Stimulated activated CD8-positive, alpha-beta memory T cell treated with anti-CD3 and anti-CD28 coated beads, Interleukin-15, amount 100 ng/mL, for 48 hours (primary cell): ENCODE measurements at regions not wholly inside any gene's neighbourhood (a gene's known extent, or its start where the extent isn't known, plus 50 kb on each side); places are given as distances from the start of the nearest gene placed in this dataset.

Experiments
- DNase-seq, 2 donors: peaks; one replicate each; pipeline ENCODE4 v3.0.0-alpha.2; 2020; ENCODE audit warnings: low read depth in 2 of 2

- no peak for DNase-seq
Observed at GRCh38 chr5:111582993-111583601, 70.8 kb upstream of the STARD4 start.

DNA sequence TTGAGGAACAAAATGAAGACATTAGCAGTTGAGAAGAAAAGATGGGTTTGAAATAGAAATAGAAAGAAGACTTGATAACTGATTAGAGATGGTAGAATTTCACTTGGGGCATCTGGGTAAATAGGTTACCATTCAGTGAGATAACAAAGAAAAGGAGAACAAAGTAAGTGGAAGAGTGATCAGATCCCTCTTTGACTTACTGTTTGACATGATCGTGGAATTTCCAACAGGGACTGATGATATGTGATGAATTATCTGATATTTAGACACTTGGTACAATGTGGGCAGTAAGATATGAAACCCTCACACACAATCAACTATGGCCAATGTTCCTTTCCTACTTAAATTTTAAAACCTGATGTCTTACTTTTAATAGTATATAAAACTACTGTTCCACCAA lies 70.1 kb upstream of the STARD4 start:
- no peak for DNase-seq

GRCh38 chr5:111580956-111581355 lies 68.6 kb upstream of the STARD4 start:
- no peak for DNase-seq

DNA sequence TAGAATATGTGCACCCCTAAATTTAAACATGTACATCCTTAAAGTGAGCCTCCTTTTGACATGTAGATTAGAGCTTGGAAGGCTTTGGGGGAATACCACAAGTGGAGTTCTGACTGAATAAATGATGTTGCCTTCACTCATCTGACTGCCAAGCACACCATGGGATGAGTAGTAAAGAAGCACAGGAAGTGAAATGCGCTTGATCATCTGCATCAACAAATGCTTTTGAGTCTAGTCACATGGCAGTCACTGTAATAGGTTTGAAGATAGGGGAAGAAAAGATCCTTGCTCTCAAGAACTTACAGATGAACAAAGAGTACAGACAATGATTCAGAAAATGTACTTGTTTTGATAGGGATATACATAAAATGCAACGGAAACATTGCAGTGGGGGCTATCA lies 62.0 kb upstream of the STARD4 start:
- DNase-seq, result no peak

DNA sequence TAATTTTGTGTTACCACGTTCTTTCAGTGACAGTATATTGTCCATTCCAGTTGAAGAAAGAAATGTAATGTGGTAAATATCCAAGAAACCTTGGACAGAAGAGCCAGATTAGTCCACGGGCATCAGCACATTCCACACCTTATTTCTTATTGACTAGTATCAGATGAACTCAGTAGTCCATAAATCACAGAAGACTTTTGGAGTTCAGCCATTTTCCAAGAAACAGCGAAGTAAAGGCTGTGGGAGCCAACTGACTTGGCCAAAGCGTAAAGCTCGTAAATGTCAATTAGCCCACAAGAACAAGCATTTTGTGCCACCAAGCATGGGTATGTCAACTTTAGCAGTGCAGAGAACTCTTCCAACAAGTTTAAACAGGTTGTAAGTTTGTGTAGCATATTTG lies 60.2 kb upstream of the STARD4 start:
- no peak for DNase-seq

DNA sequence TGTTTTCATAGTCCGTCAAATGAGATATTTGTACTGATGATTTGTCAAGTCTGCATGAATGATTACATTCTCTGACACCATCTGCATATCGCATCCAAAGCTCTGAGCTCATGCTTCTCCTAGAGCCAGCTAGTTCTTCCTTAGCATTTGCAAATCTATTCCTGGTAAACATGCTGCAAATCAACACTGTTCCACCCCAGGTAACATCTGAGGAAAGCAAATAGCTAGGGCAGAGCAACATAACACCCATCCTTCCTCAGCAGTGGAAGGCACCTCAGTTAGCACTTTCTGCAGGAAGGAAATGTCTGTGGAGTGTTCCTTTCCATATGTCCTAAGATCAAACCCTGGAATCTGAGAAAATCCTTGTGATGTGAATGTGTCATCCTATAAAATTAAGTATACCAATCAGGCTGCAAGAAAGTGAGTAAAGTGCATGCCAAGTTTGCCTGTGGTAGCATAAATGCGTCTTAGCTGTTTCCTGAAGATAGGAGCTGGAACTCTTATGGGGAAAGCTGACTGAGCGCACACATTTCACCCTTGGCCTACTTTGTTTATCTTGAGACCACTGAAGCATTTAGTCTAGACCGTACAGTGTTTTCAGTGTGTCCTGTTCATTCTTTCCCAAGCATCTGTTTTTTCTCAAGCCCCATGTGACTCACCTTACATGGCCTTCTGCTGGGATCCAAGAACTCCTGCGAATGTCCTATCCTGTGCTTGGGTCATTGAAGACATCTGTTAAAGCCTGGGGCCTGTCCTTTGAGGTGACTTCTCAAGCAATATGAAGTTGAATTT lies 50.9 kb upstream of the STARD4 start:
- no peak for DNase-seq

DNA sequence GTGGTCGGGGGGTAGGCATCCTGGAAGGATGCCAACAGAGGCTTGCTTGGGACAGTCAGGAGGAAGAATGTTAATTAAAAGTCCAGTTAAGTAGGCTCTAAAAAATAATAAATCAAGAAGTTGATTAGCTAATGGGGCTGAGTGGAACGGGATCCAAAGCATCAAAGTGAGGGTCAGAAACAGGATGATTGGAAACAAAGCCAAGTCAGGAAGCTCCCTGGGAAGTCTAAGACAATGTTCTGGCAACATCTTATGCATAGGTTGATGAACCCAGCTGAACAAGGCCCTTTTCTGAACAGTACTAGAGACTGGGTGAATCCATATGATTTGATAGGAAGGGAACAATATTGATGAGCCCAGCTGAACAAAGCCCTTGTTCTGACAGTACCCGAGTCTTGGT lies 50.2 kb upstream of the STARD4 start:
- DNase-seq, result no peak
